Stomach (tissue), 4 donors: ENCODE measurements at regions not wholly inside any gene's neighbourhood (a gene's known extent, or its start where the extent isn't known, plus 50 kb on each side); places are given as distances from the start of the nearest gene placed in this dataset.

Source experiments
- CTCF ChIP-seq, 7 experiments: fragments of 450-650 bp in 4 of 7; fragments of 200-600 bp in 3 of 7; sonication (generic) in 3 of 7; IDR thresholded peaks; one replicate each; pipeline ENCODE4 v1.5.1; 2016 to 2019; ENCODE audit warnings: antibody characterized with exemption in 7 of 7, control low read depth in 2 of 7, mild to moderate bottlenecking in 1 of 7
- EP300 ChIP-seq: sonication (generic); formaldehyde crosslinking; IDR thresholded peaks from one replicate; pipeline ENCODE4 v1.6.1; 2017; ENCODE audit warnings: antibody characterized with exemption
- POLR2A ChIP-seq, 4 donors: fragments of 450-650 bp; IDR thresholded peaks; one replicate each; pipeline ENCODE4 v1.6.1; 2016; ENCODE audit warnings: antibody characterized with exemption in 4 of 4, control low read depth in 2 of 4, mild to moderate bottlenecking in 1 of 4, moderate library complexity in 1 of 4

GRCh38 chr16:6977291-6977690 is 355.4 kb upstream of the RBFOX1 start:
- no peak for TF ChIP-seq CTCF (IDR thresholded peaks at IDR 0.05)
- no peak for TF ChIP-seq EP300
- no peak for TF ChIP-seq POLR2A (IDR thresholded peaks at IDR 0.05)
